PC-9 (cell line): ENCODE measurements at regions not wholly inside any gene's neighbourhood (a gene's known extent, or its start where the extent isn't known, plus 50 kb on each side); places are given as distances from the start of the nearest gene placed in this dataset.

Experiments
- BruUV-seq: library from RNA; stranded (reverse); fragments of 400-500 nt; replicated peaks from 2 replicates; lab custom pipeline; 2021; lab: Mats Ljungman, UMichigan
- CTCF ChIA-PET: fragments of 300-600 bp; sonication (Branson Sonifier 250); formaldehyde crosslinking; loops from one replicate; lab custom pipeline; 2022; ENCODE audit warnings: antibody characterized with exemption; lab: Charles Lee
- POLR2A ChIA-PET: fragments of 300-600 bp; sonication (Branson Sonifier 250); formaldehyde crosslinking; loops from one replicate; lab custom pipeline; 2022; ENCODE audit warnings: antibody characterized with exemption; ENCODE audit not compliant: unreplicated experiment; lab: Charles Lee
- DNase-seq, 2 experiments: peaks; one replicate each; pipeline versions ENCODE4 v3.0.0 to v3.0.0-alpha.2; 2015 to 2022; ENCODE audit warnings: mixed read lengths in 1 of 2
- H2AFZ ChIP-seq: fragments of 200-600 bp; sonication (generic); 2 replicates; pipeline ENCODE4 v1.8.1; 2017; ENCODE audit warnings: antibody characterized with exemption
- H3F3A ChIP-seq: fragments of 200-600 bp; sonication (generic); 2 replicates; pipeline ENCODE4 v1.8.1; 2017; ENCODE audit warnings: antibody characterized with exemption, mild to moderate bottlenecking, low read depth; ENCODE audit not compliant: insufficient read depth
- H3K27ac ChIP-seq: fragments of 200-600 bp; sonication (generic); 2 replicates; pipeline ENCODE4 v1.6.1; 2016; ENCODE audit warnings: mixed run types
- H3K27me3 ChIP-seq: fragments of 200-600 bp; sonication (generic); 2 replicates; pipeline ENCODE4 v1.6.1; 2016; ENCODE audit warnings: low read depth, mixed run types; ENCODE audit not compliant: insufficient read depth
- H3K36me3 ChIP-seq: fragments of 200-600 bp; sonication (generic); 2 replicates; pipeline ENCODE4 v1.6.1; 2016; ENCODE audit warnings: low read depth, mixed run types
- H3K4me1 ChIP-seq: fragments of 200-600 bp; sonication (generic); replicated peaks from 2 replicates; pipeline ENCODE4 v1.6.1; 2016; ENCODE audit warnings: mixed run types; ENCODE audit not compliant: insufficient read depth
- H3K4me2 ChIP-seq: fragments of 200-600 bp; sonication (generic); 2 replicates; pipeline ENCODE4 v1.6.1; 2017; ENCODE audit warnings: mixed run types
- H3K4me3 ChIP-seq: fragments of 200-600 bp; sonication (generic); 2 replicates; pipeline ENCODE4 v1.6.1; 2016; ENCODE audit warnings: mixed run types
- H3K79me2 ChIP-seq: fragments of 200-600 bp; sonication (generic); 2 replicates; pipeline ENCODE4 v1.6.1; 2017; ENCODE audit warnings: low read depth, mixed run types
- H3K9me2 ChIP-seq: fragments of 200-600 bp; sonication (generic); 2 replicates; pipeline ENCODE4 v1.8.1; 2017; ENCODE audit warnings: mild to moderate bottlenecking; ENCODE audit not compliant: insufficient read depth
- H3K9me3 ChIP-seq: fragments of 200-600 bp; sonication (generic); 2 replicates; pipeline ENCODE4 v1.8.1; 2016; ENCODE audit warnings: low read depth; ENCODE audit not compliant: insufficient read depth
- H4K20me1 ChIP-seq: fragments of 200-600 bp; sonication (generic); 2 replicates; pipeline ENCODE4 v1.8.1; 2017; ENCODE audit not compliant: insufficient read depth
- CTCF ChIP-seq: fragments of 200-600 bp; sonication (generic); conservative IDR thresholded peaks from 2 replicates; pipeline ENCODE4 v1.6.1; 2017; ENCODE audit warnings: mixed run types, antibody characterized with exemption, mild to moderate bottlenecking, moderate library complexity
- EZH2 ChIP-seq: fragments of 200-600 bp; sonication (generic); IDR thresholded peaks from 2 replicates; pipeline ENCODE4 v1.8.0; 2017; ENCODE audit warnings: antibody characterized with exemption, low read depth
- intact Hi-C: fragments of 100-400 bp; cut with micrococcal nuclease; formaldehyde crosslinking; loops from one replicate; pipeline ENCODE4 v1.10.0; 2022; ENCODE audit not compliant: unreplicated experiment

GRCh38 chr1:86288586-86289147 is 107.5 kb downstream of the ODF2L start:
- no peak overlapping the region for H2AFZ ChIP-seq
- no peak for DNase-seq
- TF ChIP-seq EZH2 (no peak), CTCF (no peak)
- no peak overlapping the region for H3K27ac ChIP-seq
- intact Hi-C loops: no loop called here
- H3K4me2 ChIP-seq: no peak overlapping the region
- H3F3A ChIP-seq: no peaks in the 10 kb centered on the region
- no peaks in the 10 kb centered on the region for H3K27me3 ChIP-seq
- H3K4me1 ChIP-seq: no peaks in the 10 kb centered on the region
- POLR2A ChIA-PET: no interaction called here
- no peaks in the 10 kb centered on the region for H4K20me1 ChIP-seq
- H3K4me3 ChIP-seq: no peak overlapping the region
- no peaks in the 10 kb centered on the region for H3K79me2 ChIP-seq
- H3K9me3 ChIP-seq: no peaks in the 10 kb centered on the region
- H3K9me2 ChIP-seq: no peaks in the 10 kb centered on the region
- no TSS peak for BruUV-seq
- H3K36me3 ChIP-seq: no peaks in the 10 kb centered on the region
- CTCF ChIA-PET: interaction anchor here (0.5 kb wide), 1 partner anchor 15 kb away, joined by 5 read pairs; no protein-coding TSS in a partner anchor

GRCh38 chr1:86285796-86286195 is 110.3 kb downstream of the ODF2L start:
- Histone ChIP-seq H3K36me3 (no peaks in the 10 kb centered on the region), H4K20me1 (no peaks in the 10 kb centered on the region), H3K79me2 (no peaks in the 10 kb centered on the region), H3K9me3 (no peaks in the 10 kb centered on the region), H3K4me2 (no peak overlapping the region), H3K4me1 (no peaks in the 10 kb centered on the region), H3K4me3 (no peak overlapping the region), H3K9me2 (no peaks in the 10 kb centered on the region), H3F3A (no peaks in the 10 kb centered on the region), H2AFZ (no peak overlapping the region), H3K27ac (no peak overlapping the region), H3K27me3 (no peaks in the 10 kb centered on the region)
- CTCF ChIA-PET: no interaction called here
- intact Hi-C loops: no loop called here
- TF ChIP-seq CTCF: no peak
- no peak for TF ChIP-seq EZH2
- POLR2A ChIA-PET: no interaction called here
- BruUV-seq: no TSS peak
- DNase-seq: no peak

- ChIA-PET POLR2A (no interaction called here), CTCF (no interaction called here)
- Histone ChIP-seq H3K4me2 (no peak overlapping the region), H3K27me3 (no peaks in the 10 kb centered on the region), H3F3A (no peaks in the 10 kb centered on the region), H2AFZ (no peak overlapping the region), H3K79me2 (no peaks in the 10 kb centered on the region), H3K9me3 (0 out of 2 replicates have a peak, but pooled peaks cover 3% of the 10 kb centered on the region), H3K4me1 (no peaks in the 10 kb centered on the region), H4K20me1 (no peaks in the 10 kb centered on the region), H3K27ac (no peak overlapping the region), H3K4me3 (no peak overlapping the region), H3K9me2 (no peaks in the 10 kb centered on the region), H3K36me3 (no peaks in the 10 kb centered on the region)
- TF ChIP-seq CTCF: no peak
- no peak for TF ChIP-seq EZH2
- BruUV-seq: no TSS peak
- intact Hi-C loops: no loop called here
- DNase-seq: no peak
Observed at GRCh38 chr1:86282611-86283010, 113.5 kb downstream of the ODF2L start.
